Vagina (tissue), 2 donors: ENCODE measurements at regions not wholly inside any gene's neighbourhood (a gene's known extent, or its start where the extent isn't known, plus 50 kb on each side); places are given as distances from the start of the nearest gene placed in this dataset.

ENCODE experiments used
- DNase-seq, 2 donors: peaks; one replicate each; pipeline ENCODE4 v3.0.0-alpha.2; 2017; ENCODE audit errors: extremely low spot score in 2 of 2
- H3K27ac ChIP-seq: fragments of 200-600 bp; sonication (generic); one replicate; pipeline ENCODE4 v1.5.1; 2019
- H3K27me3 ChIP-seq: fragments of 200-600 bp; sonication (generic); one replicate; pipeline ENCODE4 v1.5.1; 2019
- H3K36me3 ChIP-seq, 2 donors: fragments of 200-600 bp; sonication (generic); one replicate each; pipeline ENCODE4 v1.5.1; 2017 to 2019
- H3K4me1 ChIP-seq: fragments of 200-600 bp; sonication (generic); one replicate; pipeline ENCODE4 v1.5.1; 2019
- H3K4me3 ChIP-seq, 2 donors: fragments of 200-600 bp; sonication (generic); 1 replicate in 1 of 2; 2 replicates in 1 of 2; pipeline ENCODE4 v1.5.1; 2016 to 2019
- H3K9me3 ChIP-seq: fragments of 200-600 bp; sonication (generic); one replicate; pipeline ENCODE4 v1.5.1; 2019
- POLR2A ChIP-seq, 2 donors: fragments of 450-650 bp; IDR thresholded peaks; one replicate each; pipeline ENCODE4 v1.6.1; 2017; ENCODE audit warnings: antibody characterized with exemption in 2 of 2, mild to moderate bottlenecking in 2 of 2, moderate library complexity in 2 of 2
- POLR2AphosphoS5 ChIP-seq, 2 donors: sonication (generic); formaldehyde crosslinking; IDR thresholded peaks; one replicate each; pipeline ENCODE4 v1.9.0; 2017; ENCODE audit warnings: antibody characterized with exemption in 2 of 2, mild to moderate bottlenecking in 2 of 2, low read depth in 1 of 2; ENCODE audit not compliant: insufficient read depth in 1 of 2
- intact Hi-C: fragments of 100-400 bp; cut with DNase I; formaldehyde crosslinking; loops from one replicate; pipeline ENCODE4 v1.15.1; 2023
- TF ChIP-seq, protein P1 (sequence below), 3 experiments: fragments of 450-650 bp in 2 of 3; fragments of 200-600 bp in 1 of 3; sonication (generic) in 1 of 3; IDR thresholded peaks; one replicate each; pipeline ENCODE4 v1.5.1; 2017 to 2019; ENCODE audit warnings: antibody characterized with exemption in 3 of 3, mild to moderate bottlenecking in 2 of 3, moderate library complexity in 2 of 3

DNA sequence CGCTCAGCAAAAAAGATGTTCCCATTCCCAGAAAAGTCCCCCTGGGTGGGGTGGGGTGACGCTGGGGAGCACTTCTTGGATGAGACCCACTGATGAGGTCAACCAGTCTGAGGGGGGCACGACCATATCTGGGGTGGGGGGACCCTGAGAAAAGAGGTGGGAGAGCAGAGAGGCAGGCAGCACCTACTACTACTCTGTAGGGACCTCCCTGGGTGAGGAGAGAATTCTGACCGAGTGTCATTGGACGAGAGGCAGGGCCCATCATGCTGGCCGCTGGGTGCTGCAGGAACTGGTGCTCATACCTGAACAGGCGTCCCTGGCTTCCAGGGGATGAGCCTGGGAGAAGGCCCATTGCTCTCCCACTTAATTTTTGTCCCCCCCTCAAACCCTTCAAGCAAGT, 158.8 kb downstream of the KLF13 start:
- Histone ChIP-seq H3K9me3 (no peaks in the 10 kb centered on the region), H3K36me3 (no peaks in the 10 kb centered on the region), H3K4me1 (peaks cover 53% of the 10 kb centered on the region), H3K27ac (peak overlapping the region; percentile 41), H3K4me3 (no peak overlapping the region), H3K27me3 (no peaks in the 10 kb centered on the region)
- intact Hi-C loops: loop anchor here (10.0 kb wide), 2 partner anchors 121 to 161 kb away; partner anchors contain the start of gene KLF13
- peak in 1 of 2 donors; percentile 86 for DNase-seq
- TF ChIP-seq, protein P1, sequence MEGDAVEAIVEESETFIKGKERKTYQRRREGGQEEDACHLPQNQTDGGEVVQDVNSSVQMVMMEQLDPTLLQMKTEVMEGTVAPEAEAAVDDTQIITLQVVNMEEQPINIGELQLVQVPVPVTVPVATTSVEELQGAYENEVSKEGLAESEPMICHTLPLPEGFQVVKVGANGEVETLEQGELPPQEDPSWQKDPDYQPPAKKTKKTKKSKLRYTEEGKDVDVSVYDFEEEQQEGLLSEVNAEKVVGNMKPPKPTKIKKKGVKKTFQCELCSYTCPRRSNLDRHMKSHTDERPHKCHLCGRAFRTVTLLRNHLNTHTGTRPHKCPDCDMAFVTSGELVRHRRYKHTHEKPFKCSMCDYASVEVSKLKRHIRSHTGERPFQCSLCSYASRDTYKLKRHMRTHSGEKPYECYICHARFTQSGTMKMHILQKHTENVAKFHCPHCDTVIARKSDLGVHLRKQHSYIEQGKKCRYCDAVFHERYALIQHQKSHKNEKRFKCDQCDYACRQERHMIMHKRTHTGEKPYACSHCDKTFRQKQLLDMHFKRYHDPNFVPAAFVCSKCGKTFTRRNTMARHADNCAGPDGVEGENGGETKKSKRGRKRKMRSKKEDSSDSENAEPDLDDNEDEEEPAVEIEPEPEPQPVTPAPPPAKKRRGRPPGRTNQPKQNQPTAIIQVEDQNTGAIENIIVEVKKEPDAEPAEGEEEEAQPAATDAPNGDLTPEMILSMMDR (IDR thresholded peaks at IDR 0.05): no peak
- TF ChIP-seq POLR2A (IDR thresholded peaks at IDR 0.05) (no peak), POLR2AphosphoS5 (IDR thresholded peaks at IDR 0.05; ENCODE audit: insufficient read depth in 1 of 2, low read depth in 1 of 2) (no peak)

DNA sequence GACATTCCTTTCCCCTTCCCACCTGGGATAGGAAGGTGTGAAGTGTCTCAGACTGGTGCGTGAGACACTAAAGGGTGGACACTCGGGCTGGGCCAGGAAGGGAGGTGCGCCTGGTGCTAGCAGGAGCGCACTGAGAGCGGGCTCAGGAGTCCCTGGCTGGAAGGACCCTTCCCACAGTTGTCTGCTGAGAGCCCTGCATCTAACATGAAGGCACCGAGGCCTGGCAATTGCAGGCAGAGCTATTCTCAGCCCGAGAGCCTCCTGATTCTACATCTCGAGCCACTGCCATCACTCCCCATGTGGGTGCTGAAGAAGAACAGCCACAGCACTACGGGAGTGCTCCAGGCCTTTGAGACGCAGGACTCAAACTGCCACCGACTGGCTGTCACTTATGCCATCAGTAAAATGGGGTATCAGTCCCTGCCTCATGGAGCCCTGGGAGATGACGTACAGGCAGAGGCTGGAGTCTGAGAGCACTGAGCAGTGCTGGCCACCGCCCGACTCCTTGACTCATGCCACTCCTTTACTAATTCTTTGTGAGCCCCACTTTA, 159.4 kb downstream of the KLF13 start:
- H3K27ac ChIP-seq: peak overlapping the region; percentile 41
- H3K36me3 ChIP-seq: no peaks in the 10 kb centered on the region
- intact Hi-C loops: loop anchor here (10.0 kb wide), 2 partner anchors 121 to 161 kb away; partner anchors contain the start of gene KLF13
- peak in 1 of 2 donors; percentile 85 for DNase-seq
- TF ChIP-seq, protein P1 (IDR thresholded peaks at IDR 0.05): no peak
- H3K4me3 ChIP-seq: no peak overlapping the region
- H3K9me3 ChIP-seq: no peaks in the 10 kb centered on the region
- H3K27me3 ChIP-seq: no peaks in the 10 kb centered on the region
- H3K4me1 ChIP-seq: peaks cover 48% of the 10 kb centered on the region

DNA sequence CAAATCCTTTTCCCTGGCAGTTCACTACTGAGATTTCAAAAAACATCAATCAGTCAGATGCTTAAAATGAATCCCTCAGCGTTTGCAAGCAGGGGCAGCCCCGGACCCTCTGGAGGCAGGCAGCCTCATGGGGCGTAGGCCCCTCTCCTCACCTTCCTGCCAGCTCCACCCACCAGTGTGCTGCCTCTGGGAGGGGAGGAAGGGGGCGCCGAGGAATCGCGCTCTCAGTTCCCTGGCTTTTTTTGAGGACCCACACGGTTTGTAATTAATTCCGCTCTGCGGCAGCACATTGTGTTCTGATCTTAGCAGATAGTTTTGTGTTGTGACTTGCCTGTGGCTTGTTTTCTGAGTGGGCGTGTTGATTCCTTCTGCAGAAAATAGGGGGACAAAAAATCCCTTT, 159.9 kb downstream of the KLF13 start:
- peaks cover 48% of the 10 kb centered on the region for H3K4me1 ChIP-seq
- intact Hi-C loops: loop anchor here (10.0 kb wide), 2 partner anchors 122 to 162 kb away; partner anchors contain the start of gene KLF13

DNA sequence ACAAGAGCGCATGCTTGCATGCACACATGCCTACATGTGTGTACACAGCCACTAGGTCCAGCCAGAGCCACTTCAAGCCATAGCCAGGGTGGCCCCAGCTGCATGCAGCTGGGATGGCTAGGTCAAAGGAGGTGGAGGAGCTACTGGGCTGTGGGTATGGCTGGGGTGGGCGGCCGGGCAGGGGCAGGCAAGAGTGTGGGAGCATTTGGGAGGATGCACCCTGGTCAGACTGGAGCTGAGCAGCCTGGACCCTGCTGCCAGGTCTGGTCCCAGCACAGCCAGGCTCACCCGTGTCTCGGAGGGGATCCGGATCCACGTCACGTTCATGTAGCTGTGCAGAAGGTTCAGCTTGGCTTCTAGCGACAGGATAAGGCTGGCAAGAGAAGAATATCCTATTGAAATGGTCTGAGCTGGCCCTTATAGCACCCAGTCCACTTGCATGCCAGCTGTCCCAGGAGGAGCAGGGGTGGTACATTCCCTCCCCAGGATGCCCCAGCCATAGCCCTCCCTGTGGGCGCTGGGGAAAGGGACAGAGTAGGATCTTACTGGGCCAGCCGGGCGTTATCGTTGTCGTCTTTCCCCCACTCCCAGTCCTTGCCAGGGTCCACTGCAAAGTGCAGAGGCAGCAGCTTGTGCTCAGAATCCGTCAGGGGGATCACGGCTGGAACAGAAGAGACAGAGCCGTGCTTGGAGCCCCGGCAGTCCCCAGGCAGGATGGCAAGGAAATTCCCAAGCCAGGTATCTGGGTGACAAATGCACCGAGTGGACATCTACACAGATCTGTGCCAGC, 160.5 kb downstream of the KLF13 start:
- intact Hi-C loops: loop anchor here (10.0 kb wide), 2 partner anchors 122 to 162 kb away; partner anchors contain the start of gene KLF13
- DNase-seq: peak; percentile 82 to 84
- Histone ChIP-seq H3K9me3 (peaks cover 4% of the 10 kb centered on the region), H3K36me3 (no peaks in the 10 kb centered on the region), H3K27ac (peak overlapping the region; percentile 86), H3K4me1 (peaks cover 47% of the 10 kb centered on the region), H3K4me3 (no peak overlapping the region), H3K27me3 (no peaks in the 10 kb centered on the region)
- TF ChIP-seq, protein P1 (IDR thresholded peaks at IDR 0.05): no peak
- TF ChIP-seq POLR2AphosphoS5 (IDR thresholded peaks at IDR 0.05; ENCODE audit: insufficient read depth in 1 of 2, low read depth in 1 of 2) (no peak), POLR2A (IDR thresholded peaks at IDR 0.05) (no peak)

More for the DNA sequence above, 159.9 kb downstream of the KLF13 start:
- DNase-seq: peak; percentile 75 to 95
- H3K27me3 ChIP-seq: no peaks in the 10 kb centered on the region
- no peak overlapping the region for H3K4me3 ChIP-seq
- H3K9me3 ChIP-seq: no peaks in the 10 kb centered on the region
- H3K36me3 ChIP-seq: no peaks in the 10 kb centered on the region
- TF ChIP-seq POLR2AphosphoS5 (IDR thresholded peaks at IDR 0.05; ENCODE audit: insufficient read depth in 1 of 2, low read depth in 1 of 2): no peak
- TF ChIP-seq, protein P1 (IDR thresholded peaks at IDR 0.05): no peak
- no peak for TF ChIP-seq POLR2A (IDR thresholded peaks at IDR 0.05)
- H3K27ac ChIP-seq: peak overlapping the region; percentile 41
